Epithelial cell of proximal tubule (primary cell): ENCODE measurements at regions not wholly inside any gene's neighbourhood (a gene's known extent, or its start where the extent isn't known, plus 50 kb on each side); places are given as distances from the start of the nearest gene placed in this dataset.

Source experiments
- DNase-seq: peaks from one replicate; pipeline ENCODE4 v3.0.0-alpha.2; 2011; ENCODE audit warnings: low read depth
- H3K4me3 ChIP-seq: 2 replicates; pipeline ENCODE4 v1.5.1; 2011; ENCODE audit warnings: low read depth, mild to moderate bottlenecking, low read length
- CTCF ChIP-seq: conservative IDR thresholded peaks from 2 replicates; pipeline ENCODE4 v1.5.1; 2012; ENCODE audit warnings: low read depth, mild to moderate bottlenecking, low read length

GRCh38 chr22:48234011-48234410 is 1471.6 kb downstream of the TBC1D22A start:
- no peak for DNase-seq
- H3K4me3 ChIP-seq, result no peak overlapping the region
- no peak for TF ChIP-seq CTCF

- TF ChIP-seq CTCF, result no peak
Measured at GRCh38 chr22:48233586-48233985, 1471.1 kb downstream of the TBC1D22A start.

GRCh38 chr22:48228468-48228867 is 1466.0 kb downstream of the TBC1D22A start:
- DNase-seq, result no peak
- TF ChIP-seq CTCF, result no peak
- H3K4me3 ChIP-seq, result no peak overlapping the region

More at GRCh38 chr22:48233586-48233985, 1471.1 kb downstream of the TBC1D22A start:
- no peak for DNase-seq
- H3K4me3 ChIP-seq, result no peak overlapping the region

- TF ChIP-seq CTCF, result no peak
- DNase-seq, result no peak
- no peak overlapping the region for H3K4me3 ChIP-seq
Measured at GRCh38 chr22:48227341-48228018, 1465.0 kb downstream of the TBC1D22A start.

GRCh38 chr22:48226026-48227013 is 1463.9 kb downstream of the TBC1D22A start:
- no peak for TF ChIP-seq CTCF
- DNase-seq, result no peak
- no peak overlapping the region for H3K4me3 ChIP-seq

GRCh38 chr22:48224332-48224731 is 1461.9 kb downstream of the TBC1D22A start:
- no peak for DNase-seq
- TF ChIP-seq CTCF, result no peak

More at GRCh38 chr22:48224332-48224731, 1461.9 kb downstream of the TBC1D22A start:
- no peak overlapping the region for H3K4me3 ChIP-seq
